ENCODE measurements at regions not wholly inside any gene's neighbourhood (a gene's known extent, or its start where the extent isn't known, plus 50 kb on each side); places are given as distances from the start of the nearest gene placed in this dataset.

DNA sequence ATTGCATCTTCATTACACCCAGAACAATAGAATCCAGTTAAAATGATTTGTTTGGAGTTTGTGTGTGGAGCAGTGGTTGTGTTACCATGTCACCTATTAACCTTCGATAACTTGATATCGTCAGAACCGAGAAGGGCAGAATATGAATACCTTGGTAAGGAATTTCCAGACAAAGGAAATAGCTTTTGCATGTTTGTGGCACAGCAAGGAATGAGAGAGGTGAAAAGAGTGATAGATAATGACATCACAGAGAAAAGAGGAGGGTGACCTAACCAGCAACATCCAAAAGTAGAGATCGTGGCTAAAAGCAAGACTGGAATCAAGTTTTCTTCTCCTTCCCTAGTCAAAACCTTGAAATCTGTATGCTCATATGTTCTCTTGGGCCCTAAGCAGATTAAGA lies 244.6 kb upstream of the NEGR1 start:
- Mint-ChIP-seq H3K9me3 (peaks cover 0 to 3% (median 3%) of the 10 kb centered on the region in 7 donors), H3K27me3 (ENCODE audit: low read depth in 3 of 3) (no peaks in the 10 kb centered on the region), H3K4me3 (no peak overlapping the region), H3K36me3 (no peaks in the 10 kb centered on the region), H3K4me1 (no peaks in the 10 kb centered on the region), H3K27ac (no peak overlapping the region)
- Histone ChIP-seq H3K79me2 (ENCODE audit: insufficient read depth, low read length) (no peaks in the 10 kb centered on the region), H3K4me3 (replicated peaks in 1 of 3; ENCODE audit: low read depth in 2 of 3, low read length in 3 of 3) (no peak overlapping the region), H3K4me2 (replicated peaks; ENCODE audit: extremely low read depth, low read length, poor library complexity, severe bottlenecking) (no peak overlapping the region), H3K27me3 (ENCODE audit: control insufficient read depth in 2 of 2, insufficient read depth in 2 of 2, low read length in 2 of 2) (no peaks in the 10 kb centered on the region), H3K4me1 (ENCODE audit: control insufficient read depth in 1 of 2, insufficient read depth in 2 of 2, low read length in 2 of 2) (no peaks in the 10 kb centered on the region), H3K36me3 (replicated peaks in 1 of 2; ENCODE audit: control insufficient read depth in 1 of 2, insufficient read depth in 2 of 2, low read length in 2 of 2) (no peaks in the 10 kb centered on the region), H3K9me3 (replicated peaks in 1 of 2; ENCODE audit: control insufficient read depth in 1 of 2, insufficient read depth in 1 of 2, low read length in 2 of 2) (no peaks in the 10 kb centered on the region), H2AFZ (ENCODE audit: insufficient read depth, low read depth, low read length, poor library complexity, severe bottlenecking) (no peak overlapping the region), H3K9ac (ENCODE audit: insufficient read depth, low read length, poor library complexity, severe bottlenecking) (no peak overlapping the region), H4K20me1 (ENCODE audit: insufficient read depth, low read length) (no peaks in the 10 kb centered on the region), H3K27ac (ENCODE audit: low read depth in 1 of 2, low read length in 2 of 2) (no peak overlapping the region)
- intact Hi-C loops (cut with micrococcal nuclease), result no loop called here
- TF ChIP-seq, protein P1, sequence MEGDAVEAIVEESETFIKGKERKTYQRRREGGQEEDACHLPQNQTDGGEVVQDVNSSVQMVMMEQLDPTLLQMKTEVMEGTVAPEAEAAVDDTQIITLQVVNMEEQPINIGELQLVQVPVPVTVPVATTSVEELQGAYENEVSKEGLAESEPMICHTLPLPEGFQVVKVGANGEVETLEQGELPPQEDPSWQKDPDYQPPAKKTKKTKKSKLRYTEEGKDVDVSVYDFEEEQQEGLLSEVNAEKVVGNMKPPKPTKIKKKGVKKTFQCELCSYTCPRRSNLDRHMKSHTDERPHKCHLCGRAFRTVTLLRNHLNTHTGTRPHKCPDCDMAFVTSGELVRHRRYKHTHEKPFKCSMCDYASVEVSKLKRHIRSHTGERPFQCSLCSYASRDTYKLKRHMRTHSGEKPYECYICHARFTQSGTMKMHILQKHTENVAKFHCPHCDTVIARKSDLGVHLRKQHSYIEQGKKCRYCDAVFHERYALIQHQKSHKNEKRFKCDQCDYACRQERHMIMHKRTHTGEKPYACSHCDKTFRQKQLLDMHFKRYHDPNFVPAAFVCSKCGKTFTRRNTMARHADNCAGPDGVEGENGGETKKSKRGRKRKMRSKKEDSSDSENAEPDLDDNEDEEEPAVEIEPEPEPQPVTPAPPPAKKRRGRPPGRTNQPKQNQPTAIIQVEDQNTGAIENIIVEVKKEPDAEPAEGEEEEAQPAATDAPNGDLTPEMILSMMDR (IDR thresholded peaks at IDR 0.05), result no peak
- whole genome bisulfite sequencing (ENCODE audit: insufficient coverage), result no CpG with 5 or more reads among the region's 4 CpGs
- no peak for DNase-seq

DNA sequence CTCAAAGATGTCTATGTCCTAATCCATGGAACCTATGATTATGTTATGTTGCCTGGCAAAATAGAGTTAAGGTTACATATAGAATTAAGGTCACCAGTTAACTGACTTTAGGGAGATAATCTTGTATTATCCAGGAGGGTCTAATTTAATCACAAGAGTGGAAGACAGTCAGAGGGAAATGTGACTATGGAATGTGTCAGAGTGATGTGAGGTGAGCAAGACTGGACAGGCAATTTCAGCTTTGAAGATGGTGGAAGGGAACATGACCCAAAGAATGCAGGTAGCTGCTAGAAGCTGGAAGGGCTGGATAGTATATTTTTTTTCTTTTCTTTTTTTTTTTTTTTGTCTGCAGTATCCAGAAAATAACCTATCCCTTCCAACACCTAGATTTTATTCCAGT lies 241.7 kb upstream of the NEGR1 start:
- H3K4me3 ChIP-seq (replicated peaks in 1 of 3; ENCODE audit: low read depth in 2 of 3, low read length in 3 of 3), result no peak overlapping the region
- H3K36me3 ChIP-seq (replicated peaks in 1 of 2; ENCODE audit: control insufficient read depth in 1 of 2, insufficient read depth in 2 of 2, low read length in 2 of 2), result no peaks in the 10 kb centered on the region
- TF ChIP-seq, protein P1 (IDR thresholded peaks at IDR 0.05), result no peak
- Mint-ChIP-seq H3K36me3 (no peaks in the 10 kb centered on the region), H3K27ac (no peak overlapping the region), H3K27me3 (ENCODE audit: low read depth in 3 of 3) (no peaks in the 10 kb centered on the region), H3K9me3 (no peaks in the 10 kb centered on the region), H3K4me1 (no peaks in the 10 kb centered on the region), H3K4me3 (no peak overlapping the region)
- no peaks in the 10 kb centered on the region for H3K4me1 ChIP-seq (ENCODE audit: control insufficient read depth in 1 of 2, insufficient read depth in 2 of 2, low read length in 2 of 2)
- H3K9ac ChIP-seq (ENCODE audit: insufficient read depth, low read length, poor library complexity, severe bottlenecking), result no peak overlapping the region
- DNase-seq, result no peak
- no peaks in the 10 kb centered on the region for H4K20me1 ChIP-seq (ENCODE audit: insufficient read depth, low read length)
- no peak overlapping the region for H3K27ac ChIP-seq (ENCODE audit: low read depth in 1 of 2, low read length in 2 of 2)
- intact Hi-C loops (cut with micrococcal nuclease), result no loop called here
- H2AFZ ChIP-seq (ENCODE audit: insufficient read depth, low read depth, low read length, poor library complexity, severe bottlenecking), result no peak overlapping the region
- no peaks in the 10 kb centered on the region for H3K79me2 ChIP-seq (ENCODE audit: insufficient read depth, low read length)
- no peak overlapping the region for H3K4me2 ChIP-seq (replicated peaks; ENCODE audit: extremely low read depth, low read length, poor library complexity, severe bottlenecking)
- no peaks in the 10 kb centered on the region for H3K9me3 ChIP-seq (replicated peaks in 1 of 2; ENCODE audit: control insufficient read depth in 1 of 2, insufficient read depth in 1 of 2, low read length in 2 of 2)
- no peaks in the 10 kb centered on the region for H3K27me3 ChIP-seq (ENCODE audit: control insufficient read depth in 2 of 2, insufficient read depth in 2 of 2, low read length in 2 of 2)
